ENCODE measurements at regions not wholly inside any gene's neighbourhood (a gene's known extent, or its start where the extent isn't known, plus 50 kb on each side); places are given as distances from the start of the nearest gene placed in this dataset.

GRCh38 chr9:108535526-108535925 lies 320.3 kb downstream of the ACTL7B start:
- Histone ChIP-seq H3K4ac (ENCODE audit: low read depth, low read length) (no peak overlapping the region), H3K18ac (ENCODE audit: insufficient read length, low read depth, low read length) (no peak overlapping the region), H3K27ac (ENCODE audit: insufficient read length, low read depth, low read length) (no peak overlapping the region), H2AK5ac (ENCODE audit: insufficient read length, low read length) (no peak overlapping the region), H3K79me2 (ENCODE audit: insufficient read depth, low read length) (no peaks in the 10 kb centered on the region), H3K23me2 (ENCODE audit: insufficient read length, low read depth, low read length, poor library complexity, severe bottlenecking) (no peaks in the 10 kb centered on the region), H4K5ac (ENCODE audit: insufficient read length, low read depth, low read length) (no peak overlapping the region), H4K20me1 (ENCODE audit: control insufficient read depth, insufficient read depth, insufficient read length) (no peaks in the 10 kb centered on the region), H2BK12ac (ENCODE audit: insufficient read length, low read depth, low read length) (no peak overlapping the region), H3K14ac (ENCODE audit: insufficient read depth, low read length) (no peak overlapping the region), H3T11ph (ENCODE audit: low read length) (no peak overlapping the region), H2BK20ac (ENCODE audit: low read depth, low read length, poor library complexity, severe bottlenecking) (no peak overlapping the region), H3K9me3 (ENCODE audit: control insufficient read depth, low read depth, low read length) (no peaks in the 10 kb centered on the region), H3K4me1 (ENCODE audit: insufficient read depth, low read length) (no peaks in the 10 kb centered on the region), H2BK5ac (ENCODE audit: insufficient read length, low read length) (no peak overlapping the region), H2AFZ (ENCODE audit: low read length) (no peak overlapping the region), H3K23ac (ENCODE audit: insufficient read length, low read depth, low read length) (no peak overlapping the region), H3K9ac (ENCODE audit: extremely low read depth, insufficient read length, low read length) (no peak overlapping the region), H3K27me3 (ENCODE audit: insufficient read depth, low read length) (no peaks in the 10 kb centered on the region), H3K56ac (ENCODE audit: insufficient read length, low read depth, low read length) (no peak overlapping the region), H4K91ac (ENCODE audit: insufficient read length, low read depth, low read length) (no peak overlapping the region), H2BK120ac (ENCODE audit: low read depth, low read length, poor library complexity, severe bottlenecking) (no peak overlapping the region), H2BK15ac (ENCODE audit: low read depth, low read length) (no peak overlapping the region), H3K4me2 (ENCODE audit: insufficient read depth, insufficient read length, low read length) (no peak overlapping the region), H4K8ac (replicated peaks; ENCODE audit: insufficient read length, low read depth, low read length) (no peak overlapping the region), H3K79me1 (ENCODE audit: insufficient read depth, low read depth, low read length, poor library complexity, severe bottlenecking) (no peaks in the 10 kb centered on the region)
- Mint-ChIP-seq H3K4me1 (no peaks in the 10 kb centered on the region), H3K27ac (no peak overlapping the region), H3K27me3 (ENCODE audit: low read depth) (peaks cover 4% of the 10 kb centered on the region; the same call in 1 of the 2 replicates), H3K9me3 (peaks cover 0 to 3% of the 10 kb centered on the region in 2 experiments; a peak in 2 of 5 replicates), H3K4me3 (no peak overlapping the region; a peak in 1 of 5 replicates), H3K36me3 (ENCODE audit: insufficient read depth in 1 of 3, low read depth in 3 of 3) (no peaks in the 10 kb centered on the region)
- DNase-seq, result peak; percentile 38
- TF ChIP-seq CTCF (conservative IDR thresholded peaks at IDR 0.05), result peak; percentile 67
- WGBS (ENCODE audit: extremely low coverage, insufficient read length, low lambda C conversion rate), result no CpG with 5 or more reads among the region's 3 CpGs
